Pancreas (tissue), 10 donors: ENCODE measurements at regions not wholly inside any gene's neighbourhood (a gene's known extent, or its start where the extent isn't known, plus 50 kb on each side); places are given as distances from the start of the nearest gene placed in this dataset.
"Not testable (repeated sequence)": the region's sequence is repeated elsewhere in the genome, so short reads cannot be mapped to it uniquely, and the experiment has no call there.

Experiments used
- ATAC-seq, 4 donors: fragments of 200-7000 bp; cut with Tn5 transposase; one replicate each; pipeline versions ENCODE4 v1.8.0 to v1.9.1; 2020; ENCODE audit warnings: mild to moderate bottlenecking in 4 of 4, moderate library complexity in 4 of 4
- DNase-seq, 6 donors: peaks; one replicate each; pipeline ENCODE4 v3.0.0-alpha.2; 2020
- FAIRE-seq: peaks from 2 replicates; lab custom pipeline; 2012; peaks lifted over from hg19 to GRCh38; lab: Jason Lieb, UNC
- H3K27ac ChIP-seq, 4 donors: fragments of 200-600 bp; sonication (generic); 1 replicate in 3 of 4; 2 replicates in 1 of 4; pipeline versions ENCODE4 v1.5.0 to v1.8.0; 2020
- H3K27me3 ChIP-seq, 4 donors: fragments of 200-600 bp; one replicate each; pipeline ENCODE4 v1.8.0; 2021
- H3K36me3 ChIP-seq, 3 donors: fragments of 200-600 bp; sonication (generic) in 1 of 3; one replicate each; pipeline versions ENCODE4 v1.5.0 to v1.8.0; 2020 to 2021
- H3K4me1 ChIP-seq, 3 donors: fragments of 200-600 bp; one replicate each; pipeline ENCODE4 v1.8.0; 2021
- H3K4me3 ChIP-seq, 4 donors: fragments of 200-600 bp; sonication (generic) in 2 of 4; one replicate each; pipeline versions ENCODE4 v1.5.0 to v1.8.0; 2020 to 2021
- H3K9me3 ChIP-seq, 4 donors: fragments of 200-600 bp; one replicate each; pipeline ENCODE4 v1.8.0; 2021
- CTCF ChIP-seq, 4 donors: fragments of 200-600 bp; sonication (generic) in 3 of 4; IDR thresholded peaks; one replicate each; pipeline versions ENCODE4 v1.5.0 to v1.8.0; 2021; ENCODE audit warnings: antibody characterized with exemption in 4 of 4
- WGBS, 2 donors: extraction: QIAGEN DNeasy Blood & Tissue Kit; methylation state at CpG; one replicate each; pipeline ENCODE4 v1.1.7; 2013; 5-methylcytosine and 5-hydroxymethylcytosine counted together
- intact Hi-C, 3 donors: fragments of 100-400 bp; cut with DNase I; formaldehyde crosslinking; loops; one replicate each; pipeline versions ENCODE4 v1.11.1 to v1.14.2; 2022
- donor health status: healthy with polysubstance abuse.
- donor health status: DM: no; HTN: no; CAD: no; lungs with moderate emphysema.
- donor health status: DM: no; HTN: no; CAD: no.
- donor health status: control.
- donor health status: control.
- donor health status: Bipolar disorder and iron deficiency.
- donor health status: DM: yes; HTN: yes; CAD: no.
- donor health status: DM: no; HTN: no; CAD: no.
- donor health status: DM: no; HTN: no; CAD: no.
- donor health status: DM: yes; HTN: yes; CAD: no.

GRCh38 chr12:3380200-3381043 is 110.6 kb upstream of the PRMT8 start:
- Histone ChIP-seq H3K27ac (peak overlapping the region in 3 of 4 donors; percentile 0 to 51 (median 7)), H3K36me3 (no peaks in the 10 kb centered on the region), H3K27me3 (no peaks in the 10 kb centered on the region), H3K4me3 (no peak overlapping the region), H3K4me1 (peaks cover 5 to 15% (median 14%) of the 10 kb centered on the region in 3 donors), H3K9me3 (no peaks in the 10 kb centered on the region)
- intact Hi-C loops, result no loop called here
- no peak for DNase-seq
- TF ChIP-seq CTCF (IDR thresholded peaks at IDR 0.05), result no peak
- ATAC-seq, result peak in 3 of 4 donors; percentile 49 to 68 (median 55)
- no peak for FAIRE-seq
- WGBS, 2 donors, result 82 to 84% methylated on average over 15 of the region's 15 CpGs

- FAIRE-seq (no peak), ATAC-seq (peak; percentile 56 to 84 (median 78)), DNase-seq (peak in 2 of 6 donors; percentile 29 to 32)
- Histone ChIP-seq H3K4me3 (no peak overlapping the region), H3K27ac (peak overlapping the region in 3 of 4 donors; percentile 0 to 51 (median 7)), H3K36me3 (no peaks in the 10 kb centered on the region), H3K4me1 (peaks cover 5 to 15% (median 14%) of the 10 kb centered on the region in 3 donors), H3K27me3 (no peaks in the 10 kb centered on the region), H3K9me3 (no peaks in the 10 kb centered on the region)
- intact Hi-C loops, result no loop called here
- TF ChIP-seq CTCF (IDR thresholded peaks at IDR 0.05), result no peak
- 13 to 18% methylated on average over 6 of the region's 6 CpGs for WGBS, 2 donors
These were observed 109.7 kb upstream of the PRMT8 start for GRCh38 chr12:3381059-3382047.

- Histone ChIP-seq H3K36me3 (no peaks in the 10 kb centered on the region), H3K27me3 (no peaks in the 10 kb centered on the region), H3K4me3 (no peak overlapping the region), H3K27ac (no peak overlapping the region), H3K9me3 (no peaks in the 10 kb centered on the region), H3K4me1 (no peaks in the 10 kb centered on the region)
- no peak for TF ChIP-seq CTCF (IDR thresholded peaks at IDR 0.05)
- no peak for ATAC-seq
- no peak for DNase-seq
- 85 to 89% methylated on average over 4 of the region's 4 CpGs for WGBS, 2 donors
- no peak for FAIRE-seq
- intact Hi-C loops, result no loop called here
These were observed 101.0 kb upstream of the PRMT8 start for GRCh38 chr12:3389986-3390385.

GRCh38 chr12:3397596-3397995 is 93.4 kb upstream of the PRMT8 start:
- intact Hi-C loops, FAIRE-seq, H3K27ac ChIP-seq, H3K36me3 ChIP-seq, ATAC-seq, H3K27me3 ChIP-seq, H3K9me3 ChIP-seq, H3K4me1 ChIP-seq, DNase-seq: not testable (repeated sequence)
- 30 to 38% methylated on average over 12 to 16 of the region's 16 CpGs for WGBS, 2 donors
- peak overlapping the region in 1 of 4 donors; percentile 7 for H3K4me3 ChIP-seq

GRCh38 chr12:3398196-3398789 is 92.7 kb upstream of the PRMT8 start:
- no peak for DNase-seq
- no peak for FAIRE-seq
- H3K36me3 ChIP-seq, result no peaks in the 10 kb centered on the region
- ATAC-seq, result no peak
- H3K27ac ChIP-seq, result no peak overlapping the region
- H3K27me3 ChIP-seq, result no peaks in the 10 kb centered on the region
- WGBS, 2 donors, result 77 to 81% methylated on average over 6 of the region's 6 CpGs
- TF ChIP-seq CTCF (IDR thresholded peaks at IDR 0.05), result no peak
- no peaks in the 10 kb centered on the region for H3K9me3 ChIP-seq
- H3K4me1 ChIP-seq, result no peaks in the 10 kb centered on the region
- peak overlapping the region in 1 of 4 donors; percentile 7 for H3K4me3 ChIP-seq
- intact Hi-C loops, result no loop called here
